ENCODE measurements at regions not wholly inside any gene's neighbourhood (a gene's known extent, or its start where the extent isn't known, plus 50 kb on each side); places are given as distances from the start of the nearest gene placed in this dataset.

DNA sequence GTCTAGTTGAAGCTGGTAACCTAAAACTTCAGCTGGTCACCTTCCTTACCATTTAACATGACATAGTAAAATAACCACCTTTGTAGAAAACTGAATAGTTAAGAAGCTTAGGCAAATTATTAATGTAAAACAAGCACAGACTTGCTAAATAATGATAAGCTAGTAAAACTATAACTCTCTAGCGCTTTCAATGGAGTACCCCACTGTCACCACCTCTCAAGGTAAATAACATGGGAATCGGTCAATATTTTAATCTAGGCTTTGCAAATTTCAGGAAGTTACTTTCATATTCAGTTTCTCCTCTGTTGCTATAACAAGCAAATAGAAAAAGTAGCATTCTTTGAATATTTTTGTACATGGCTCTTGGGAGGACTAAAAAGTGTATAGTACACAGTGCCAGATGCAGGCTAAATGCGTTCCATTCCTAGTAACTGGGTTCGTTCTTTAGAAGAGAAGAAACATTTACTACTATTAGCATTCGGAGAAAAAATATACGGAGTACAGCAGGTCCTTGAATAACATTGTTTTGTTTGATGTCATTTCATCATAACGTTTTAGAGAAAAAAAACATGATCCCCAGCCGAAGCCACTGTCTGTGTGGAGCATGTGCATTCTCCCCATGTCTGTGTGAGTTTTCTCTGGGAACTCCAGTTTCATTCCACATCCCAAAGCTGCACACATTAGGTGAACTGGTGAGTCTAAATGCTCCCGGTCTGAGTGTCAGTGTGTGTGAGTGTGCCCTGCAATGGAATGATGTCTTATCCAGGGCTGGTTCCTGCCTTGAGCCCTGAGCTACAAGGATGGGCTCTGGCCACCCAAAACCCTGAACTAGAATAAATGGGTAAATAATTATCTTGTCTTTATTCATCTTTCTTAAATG is 52.5 kb downstream of the EPRS1 start:
- DNase-seq (ENCODE audit: low read depth in 2 of 2), result no peak

DNA sequence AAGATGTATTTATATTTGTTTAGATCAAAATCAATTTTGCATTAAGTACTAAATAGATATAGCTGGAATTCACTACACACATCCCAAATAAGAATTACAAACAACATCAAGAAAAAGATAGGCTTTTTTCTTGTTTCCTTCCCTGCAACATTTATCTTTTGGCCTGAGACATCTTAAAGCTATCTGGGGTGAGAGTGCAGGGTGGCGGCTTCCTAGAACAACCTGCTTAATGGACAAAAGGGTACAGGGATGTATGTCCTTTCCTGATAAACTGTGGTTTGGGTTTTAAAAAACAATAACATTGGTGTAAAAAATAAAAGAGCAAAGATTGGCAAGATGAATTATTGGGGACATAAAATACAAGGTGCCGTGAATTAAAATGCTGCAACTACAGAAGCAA is 54.4 kb downstream of the EPRS1 start:
- DNase-seq (ENCODE audit: low read depth in 2 of 2), result no peak

DNA sequence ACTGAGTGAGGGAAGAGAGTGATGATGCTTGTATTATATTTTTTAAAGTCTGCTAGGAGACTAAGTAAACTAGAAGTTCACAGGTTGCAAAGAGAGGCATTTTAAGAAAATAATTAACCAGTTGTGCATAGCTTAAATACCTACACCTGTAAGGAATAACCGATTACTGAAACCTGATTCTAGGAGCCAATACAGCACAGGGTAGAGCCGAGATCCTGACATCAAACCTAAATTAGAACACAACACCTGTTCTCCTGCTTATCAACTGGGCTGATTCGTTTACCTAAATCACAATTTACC is 54.8 kb downstream of the EPRS1 start:
- DNase-seq (ENCODE audit: low read depth in 2 of 2), result no peak

DNA sequence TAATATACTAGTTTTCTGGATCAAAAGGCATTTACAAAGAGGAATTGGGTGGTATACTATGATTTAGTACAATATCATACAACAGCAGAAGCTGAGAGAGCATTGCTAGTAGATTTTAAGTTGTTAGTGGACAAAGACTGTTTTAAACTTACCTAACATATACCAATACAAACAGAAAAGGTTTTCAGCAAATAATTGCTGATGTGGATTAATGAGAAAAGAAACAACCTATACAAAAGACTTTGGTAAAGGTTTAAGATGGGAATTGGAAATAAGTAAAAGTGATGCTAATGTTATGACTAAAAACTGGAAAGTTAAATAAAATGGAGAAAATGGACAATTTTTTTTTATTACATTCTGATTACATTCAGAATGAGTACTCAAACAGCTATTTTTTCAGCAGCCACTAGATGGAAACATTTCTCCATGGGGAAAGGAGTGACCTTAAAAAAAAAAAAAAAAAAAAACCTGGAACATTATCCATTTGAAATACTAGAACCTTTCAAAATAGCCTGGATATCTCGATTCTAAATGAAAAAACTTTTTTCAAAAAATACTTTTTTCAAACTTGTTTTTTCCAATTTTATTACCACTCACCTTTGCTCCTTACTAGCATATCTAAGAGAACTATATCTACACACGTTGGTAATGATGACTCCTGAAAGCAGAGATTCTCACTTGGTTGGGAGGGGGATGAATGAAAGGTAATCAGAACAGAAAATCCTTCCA is 55.4 kb downstream of the EPRS1 start:
- peak; percentile 44 to 57 for DNase-seq (ENCODE audit: low read depth in 2 of 2)

DNA sequence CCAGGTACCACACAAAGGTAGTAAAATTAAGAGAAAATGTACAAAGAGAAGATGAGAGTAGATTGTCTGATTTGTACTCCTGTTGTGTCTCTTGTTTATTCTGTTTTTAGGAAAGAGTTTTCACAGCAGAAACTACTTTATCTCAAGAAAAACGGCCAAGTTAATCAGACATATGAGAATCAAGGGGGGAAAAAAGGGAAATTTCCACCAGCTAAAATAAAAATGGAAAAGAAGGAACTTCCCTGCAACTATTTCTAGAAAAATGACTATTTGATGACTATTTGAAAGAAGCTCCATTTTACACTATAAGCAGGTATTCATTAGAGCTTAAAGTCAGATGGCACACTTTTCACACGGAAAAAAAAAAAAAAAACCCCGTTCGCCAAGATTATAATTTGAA is 56.5 kb downstream of the EPRS1 start:
- no peak for DNase-seq (ENCODE audit: low read depth in 2 of 2)

DNA sequence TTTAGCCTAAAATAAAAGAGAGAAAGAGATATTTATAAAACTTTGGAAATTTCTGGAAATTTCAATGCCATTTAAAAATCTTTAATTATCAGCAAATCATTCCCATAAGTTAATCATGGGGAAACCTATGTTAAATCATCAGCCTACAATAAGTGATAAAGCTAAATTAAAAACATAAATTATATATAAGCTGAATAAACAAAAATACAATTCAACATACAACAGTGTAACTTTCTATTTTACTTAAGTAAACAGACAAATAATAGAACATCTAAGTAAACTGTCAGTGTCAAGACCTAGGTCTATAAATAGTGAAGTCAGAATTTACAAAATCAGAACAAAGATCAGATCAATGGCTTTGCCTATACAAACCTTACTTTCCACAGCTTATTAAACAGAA is 57.5 kb downstream of the EPRS1 start:
- no peak for DNase-seq (ENCODE audit: low read depth in 2 of 2)

DNA sequence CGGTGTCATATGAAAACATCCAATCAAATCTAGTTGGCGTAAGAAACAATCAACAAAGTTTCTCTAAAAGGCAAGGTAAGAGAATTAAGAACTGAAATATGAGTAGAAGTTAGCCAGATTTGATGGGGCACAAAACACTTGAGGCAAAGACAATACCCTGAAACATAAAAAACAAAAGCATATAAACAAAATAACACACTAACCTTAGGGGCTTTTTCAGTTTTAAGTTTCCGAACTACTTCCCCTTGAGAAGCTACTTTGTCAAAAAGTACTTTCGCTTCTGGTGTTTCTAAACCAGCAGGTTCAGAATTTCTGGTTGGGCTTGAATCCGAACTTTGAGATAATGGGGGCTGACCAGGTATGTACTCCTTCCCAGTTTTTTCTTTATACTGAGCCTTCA is 57.9 kb downstream of the EPRS1 start:
- no peak for DNase-seq (ENCODE audit: low read depth in 2 of 2)

DNA sequence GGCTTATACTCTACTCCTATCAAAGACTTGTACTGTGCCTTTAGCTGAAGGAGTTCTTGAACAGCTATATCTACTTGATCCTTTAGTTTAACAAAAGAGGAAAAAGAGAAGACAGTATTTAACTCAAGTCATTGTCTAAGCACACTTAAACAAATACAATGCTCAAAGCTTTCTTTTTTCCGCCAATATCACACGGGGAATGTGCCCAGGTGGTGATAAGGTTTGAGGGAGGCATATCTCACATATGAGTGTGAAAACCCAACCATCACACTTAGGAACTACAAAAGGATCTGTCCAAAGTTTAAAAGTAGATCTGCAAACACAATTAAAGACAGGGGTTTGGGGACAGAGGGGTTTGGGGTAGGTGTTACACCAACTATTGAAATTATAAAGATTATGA is 59.0 kb upstream of the SLC30A10 start:
- DNase-seq (ENCODE audit: low read depth in 2 of 2), result no peak

DNA sequence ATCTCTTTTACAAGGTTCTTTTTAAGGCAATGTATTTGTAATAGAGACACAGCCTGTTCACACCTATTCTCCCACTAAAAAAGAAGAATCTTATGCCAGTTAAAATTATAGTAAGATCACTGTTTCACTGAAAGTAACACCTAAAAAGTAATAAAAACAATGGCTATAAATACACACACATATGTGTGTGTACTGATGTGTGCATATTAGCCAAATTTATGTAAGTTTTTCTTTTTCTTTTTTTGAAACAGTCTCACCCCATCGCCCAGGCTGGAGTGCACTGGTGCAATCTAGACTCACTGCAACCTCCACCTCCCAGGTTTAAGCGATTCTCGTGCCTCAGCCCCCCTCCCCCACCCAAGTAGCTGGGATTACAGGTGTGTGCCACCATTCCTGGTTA is 56.8 kb upstream of the SLC30A10 start:
- no peak for DNase-seq (ENCODE audit: low read depth in 2 of 2)

Data from dermis microvascular lymphatic vessel endothelial cell (primary cell).